Prostate gland (tissue), 2 donors: ENCODE measurements at regions not wholly inside any gene's neighbourhood (a gene's known extent, or its start where the extent isn't known, plus 50 kb on each side); places are given as distances from the start of the nearest gene placed in this dataset.
"Not testable (repeated sequence)": the region's sequence is repeated elsewhere in the genome, so short reads cannot be mapped to it uniquely, and the experiment has no call there.

Source experiments
- DNase-seq: peaks from one replicate; pipeline ENCODE4 v3.0.0-alpha.2; 2019; ENCODE audit warnings: low spot score
- H3K27ac ChIP-seq, 2 donors: fragments of 200-600 bp; sonication (generic); 2 replicates each; pipeline ENCODE4 v1.5.1; 2017 to 2019
- H3K27me3 ChIP-seq: fragments of 200-600 bp; sonication (generic); replicated peaks from 2 replicates; pipeline ENCODE4 v1.5.1; 2019; ENCODE audit not compliant: insufficient read depth
- H3K36me3 ChIP-seq, 2 donors: fragments of 200-600 bp; sonication (generic); 1 replicate in 1 of 2; 2 replicates in 1 of 2; pipeline versions ENCODE4 v1.5.1 to v1.8.1; 2017 to 2019
- H3K4me1 ChIP-seq: fragments of 200-600 bp; sonication (generic); replicated peaks from 2 replicates; pipeline ENCODE4 v1.5.1; 2019
- H3K4me3 ChIP-seq, 2 donors: fragments of 200-600 bp; sonication (generic); 2 replicates each; pipeline ENCODE4 v1.5.1; 2017 to 2019
- H3K9me3 ChIP-seq: fragments of 200-600 bp; sonication (generic); 2 replicates; pipeline ENCODE4 v1.5.1; 2017
- CTCF ChIP-seq, 4 experiments: fragments of 200-600 bp in 2 of 4; fragments of 450-650 bp in 2 of 4; sonication (generic) in 2 of 4; IDR thresholded peaks; 1 replicate in 3 of 4; 2 replicates in 1 of 4; pipeline ENCODE4 v1.5.1; 2016 to 2019; ENCODE audit warnings: antibody characterized with exemption in 4 of 4, mild to moderate bottlenecking in 2 of 4, moderate library complexity in 2 of 4
- POLR2A ChIP-seq: fragments of 450-650 bp; IDR thresholded peaks from one replicate; pipeline ENCODE4 v1.6.1; 2016; ENCODE audit warnings: antibody characterized with exemption, mild to moderate bottlenecking
- POLR2AphosphoS5 ChIP-seq: sonication (generic); formaldehyde crosslinking; IDR thresholded peaks from one replicate; pipeline ENCODE4 v1.6.1; 2017; ENCODE audit warnings: antibody characterized with exemption
- WGBS: methylation state at CpG from one replicate; pipeline ENCODE4 v1.1.5; 2018; 5-methylcytosine and 5-hydroxymethylcytosine counted together
- intact Hi-C: fragments of 100-400 bp; cut with DNase I; formaldehyde crosslinking; loops from one replicate; pipeline ENCODE4 v1.14.2; 2022

- Histone ChIP-seq H3K36me3 (no peaks in the 10 kb centered on the region), H3K27ac (no peak overlapping the region), H3K27me3 (peaks cover 2% of the 10 kb centered on the region), H3K4me3 (no peak overlapping the region), H3K9me3 (no peaks in the 10 kb centered on the region), H3K4me1 (no peaks in the 10 kb centered on the region)
- DNase-seq = no peak
- TF ChIP-seq CTCF (IDR thresholded peaks at IDR 0.05) (no peak), POLR2AphosphoS5 (no peak), POLR2A (no peak)
- 87% methylated on average over 1 of the region's 1 CpG for whole genome bisulfite sequencing
- intact Hi-C loops = no loop called here
Observed at GRCh38 chr2:14902953-14903352, 270.4 kb downstream of the LRATD1 start.

- intact Hi-C loops = no loop called here
- H3K4me3 ChIP-seq = no peak overlapping the region
- no peaks in the 10 kb centered on the region for H3K36me3 ChIP-seq
Observed at GRCh38 chr2:14903709-14904374, 271.3 kb downstream of the LRATD1 start.

GRCh38 chr2:14904378-14904777 lies 271.9 kb downstream of the LRATD1 start:
- intact Hi-C loops, H3K4me1 ChIP-seq, H3K9me3 ChIP-seq, H3K27ac ChIP-seq, H3K4me3 ChIP-seq, DNase-seq, H3K27me3 ChIP-seq, H3K36me3 ChIP-seq: not testable (repeated sequence)
- 98% methylated on average over 7 of the region's 7 CpGs for WGBS

More at GRCh38 chr2:14903709-14904374, 271.3 kb downstream of the LRATD1 start:
- peaks cover 2% of the 10 kb centered on the region for H3K27me3 ChIP-seq
- TF ChIP-seq POLR2AphosphoS5 (no peak), CTCF (IDR thresholded peaks at IDR 0.05) (peak in 2 of 4 experiments; percentile 23 to 28)
- H3K4me1 ChIP-seq = no peaks in the 10 kb centered on the region
- WGBS = 59% methylated on average over 15 of the region's 15 CpGs
- H3K9me3 ChIP-seq = no peaks in the 10 kb centered on the region
- DNase-seq = no peak
- no peak overlapping the region for H3K27ac ChIP-seq

- Histone ChIP-seq H3K9me3 (no peaks in the 10 kb centered on the region), H3K36me3 (no peaks in the 10 kb centered on the region), H3K27ac (no peak overlapping the region), H3K4me1 (no peaks in the 10 kb centered on the region), H3K4me3 (no peak overlapping the region), H3K27me3 (peaks cover 2% of the 10 kb centered on the region)
- DNase-seq = no peak
- WGBS = 89% methylated on average over 5 of the region's 5 CpGs
- intact Hi-C loops = no loop called here
- TF ChIP-seq POLR2AphosphoS5 = no peak
- no peak for TF ChIP-seq CTCF (IDR thresholded peaks at IDR 0.05)
- TF ChIP-seq POLR2A = no peak
Observed at GRCh38 chr2:14905571-14905970, 273.1 kb downstream of the LRATD1 start.

GRCh38 chr2:14907014-14907612 lies 274.6 kb downstream of the LRATD1 start:
- no peaks in the 10 kb centered on the region for H3K9me3 ChIP-seq
- TF ChIP-seq POLR2A = no peak
- TF ChIP-seq CTCF (IDR thresholded peaks at IDR 0.05) = no peak
- TF ChIP-seq POLR2AphosphoS5 = no peak
- H3K4me1 ChIP-seq = no peaks in the 10 kb centered on the region
- peaks cover 2% of the 10 kb centered on the region for H3K27me3 ChIP-seq
- H3K4me3 ChIP-seq = no peak overlapping the region
- WGBS = 85% methylated on average over 8 of the region's 8 CpGs
- H3K27ac ChIP-seq = no peak overlapping the region
- no peak for DNase-seq
- no peaks in the 10 kb centered on the region for H3K36me3 ChIP-seq
- intact Hi-C loops = no loop called here
